GM12891 (cell line): ENCODE measurements at regions not wholly inside any gene's neighbourhood (a gene's known extent, or its start where the extent isn't known, plus 50 kb on each side); places are given as distances from the start of the nearest gene placed in this dataset.
"Not testable (repeated sequence)": the region's sequence is repeated elsewhere in the genome, so short reads cannot be mapped to it uniquely, and the experiment has no call there.

Experiments used
- DNase-seq: peaks from one replicate; pipeline ENCODE4 v3.0.0; 2011; ENCODE audit warnings: low spot score; ENCODE audit not compliant: insufficient read length
- FAIRE-seq: peaks from 2 replicates; lab custom pipeline; 2011; peaks lifted over from hg19 to GRCh38; lab: Jason Lieb, UNC
- PAX5 ChIP-seq: IDR thresholded peaks from 2 replicates; pipeline ENCODE4 v1.6.1; 2011; ENCODE audit warnings: low read length, moderate library complexity, mild to moderate bottlenecking; ENCODE audit not compliant: insufficient read depth, severe bottlenecking
- POLR2A ChIP-seq: IDR thresholded peaks from 2 replicates; pipeline ENCODE4 v1.6.1; 2011; ENCODE audit warnings: low read depth, low read length, control low read depth
- POLR2AphosphoS5 ChIP-seq: IDR thresholded peaks from 2 replicates; pipeline ENCODE4 v1.6.1; 2011; ENCODE audit warnings: low read depth, low read length, control low read depth
- POU2F2 ChIP-seq: IDR thresholded peaks from 2 replicates; pipeline ENCODE4 v1.6.1; 2011; ENCODE audit warnings: low read depth, mild to moderate bottlenecking, control low read depth, low read length, moderate library complexity
- SPI1 ChIP-seq: IDR thresholded peaks from 2 replicates; pipeline ENCODE4 v1.6.1; 2011; ENCODE audit warnings: low read depth, low read length, control low read depth
- TAF1 ChIP-seq: IDR thresholded peaks from 2 replicates; pipeline ENCODE4 v1.6.1; 2011; ENCODE audit warnings: low read depth, low read length, control low read depth

DNA sequence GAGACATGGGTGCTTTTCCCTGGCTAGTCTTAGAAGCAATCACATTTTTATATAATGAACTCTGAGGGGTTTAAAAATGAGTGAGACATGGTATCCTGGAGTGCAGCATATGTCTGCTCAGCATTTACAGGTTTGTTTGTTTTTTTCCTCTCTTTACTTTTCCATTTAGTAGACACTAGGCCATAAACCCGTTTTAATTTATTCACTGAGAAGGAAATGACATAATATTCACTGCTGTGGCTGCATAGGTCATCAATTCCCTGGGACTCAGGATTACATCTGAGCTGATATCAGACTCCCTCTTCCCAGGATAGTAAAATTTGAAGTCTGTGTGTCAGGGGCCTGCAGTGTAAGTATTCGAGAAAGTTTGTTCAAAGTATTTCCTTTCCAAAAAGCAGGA lies 178.9 kb upstream of the SPRY1 start:
- no peak for DNase-seq
- FAIRE-seq: no peak
- TF ChIP-seq POLR2AphosphoS5 (no peak), PAX5 (no peak), POU2F2 (no peak), TAF1 (no peak), POLR2A (no peak), SPI1 (no peak)

DNA sequence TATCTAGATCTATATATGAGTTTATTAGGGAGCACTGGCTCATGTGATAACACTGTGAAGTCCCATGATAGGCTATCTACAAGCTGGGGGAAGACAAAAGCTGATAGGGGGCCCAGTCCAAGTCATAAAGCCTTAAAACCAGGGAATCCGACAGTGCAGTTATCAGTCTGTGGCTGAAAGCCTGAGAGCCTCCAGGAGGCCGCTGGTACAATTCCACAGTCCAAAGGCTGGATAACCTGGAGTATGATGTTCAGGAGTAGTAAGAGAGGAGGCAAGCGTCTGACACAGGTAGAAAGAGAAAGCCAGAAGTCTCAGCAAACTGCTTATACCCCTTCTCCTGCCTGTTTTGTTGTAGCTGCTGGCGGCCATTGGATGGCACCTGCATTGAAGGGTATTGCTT lies 177.6 kb upstream of the SPRY1 start:
- TF ChIP-seq PAX5 (no peak), POLR2AphosphoS5 (no peak), POU2F2 (no peak), POLR2A (no peak), TAF1 (no peak), SPI1 (no peak)
- FAIRE-seq (no peak), DNase-seq (no peak)

DNA sequence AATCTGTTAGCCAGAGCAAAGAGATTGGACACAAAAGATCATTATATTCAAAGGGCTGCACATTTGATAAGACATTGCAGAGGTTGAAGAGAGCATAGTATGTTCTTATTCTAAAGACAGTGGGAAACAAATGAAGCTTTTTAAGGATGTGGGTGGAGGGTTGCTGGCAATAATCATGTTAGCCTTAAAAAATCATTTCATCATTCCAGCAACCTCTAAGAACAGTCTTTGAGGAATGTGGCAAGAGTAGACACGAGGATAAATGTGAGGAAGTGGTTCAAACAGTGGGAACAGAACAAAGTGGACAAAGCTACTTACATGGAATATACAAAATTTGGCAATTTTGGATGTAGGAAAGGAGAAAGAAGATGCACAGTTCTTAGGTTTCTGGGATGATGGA lies 167.3 kb upstream of the SPRY1 start:
- no peak for TF ChIP-seq TAF1
- DNase-seq (no peak), FAIRE-seq (no peak)

DNA sequence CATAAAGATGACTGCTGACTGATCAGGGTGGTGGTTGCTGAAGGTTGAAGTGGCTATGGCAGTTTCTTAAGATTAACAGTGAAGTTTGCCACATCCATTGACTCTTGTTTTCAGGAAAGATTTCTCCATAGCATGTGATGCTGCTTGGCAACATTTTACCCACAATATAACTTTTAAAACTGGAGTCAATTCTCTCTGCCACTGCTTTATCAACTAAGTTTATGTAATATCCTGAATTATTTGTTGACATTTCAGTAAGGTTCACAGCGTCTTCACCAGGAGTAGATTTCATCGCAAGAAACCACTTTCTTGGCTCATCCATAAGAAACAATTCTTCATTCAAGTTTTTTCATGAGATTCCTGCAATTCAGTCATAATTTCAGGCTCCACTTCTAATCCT lies 166.5 kb upstream of the SPRY1 start:
- no peak for FAIRE-seq
- TF ChIP-seq POLR2A (no peak), POLR2AphosphoS5 (no peak), PAX5 (no peak), TAF1 (no peak), SPI1 (no peak), POU2F2 (no peak)
- DNase-seq: no peak

DNA sequence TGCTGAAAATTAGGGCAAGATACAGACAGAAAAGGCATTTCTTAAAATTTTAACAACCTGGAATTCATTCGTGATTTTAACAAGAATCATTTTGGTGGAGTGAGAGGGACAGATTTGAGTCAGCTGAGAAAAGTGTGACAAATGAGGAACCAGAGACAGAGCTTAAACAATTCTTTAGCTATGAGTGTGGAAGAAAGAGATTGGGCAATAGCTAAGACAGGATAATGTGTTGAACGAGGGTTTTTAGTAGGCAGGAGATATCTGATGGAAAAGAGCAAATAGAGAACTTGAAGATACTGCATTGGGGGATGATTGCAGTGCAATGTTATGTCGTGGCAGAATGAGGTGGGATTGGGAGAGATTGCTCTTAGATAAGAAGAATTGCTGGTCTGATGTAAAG lies 164.2 kb upstream of the SPRY1 start:
- DNase-seq (no peak), FAIRE-seq (no peak)
- no peak for TF ChIP-seq PAX5
- no peak for TF ChIP-seq SPI1
- TF ChIP-seq POLR2A: no peak

DNA sequence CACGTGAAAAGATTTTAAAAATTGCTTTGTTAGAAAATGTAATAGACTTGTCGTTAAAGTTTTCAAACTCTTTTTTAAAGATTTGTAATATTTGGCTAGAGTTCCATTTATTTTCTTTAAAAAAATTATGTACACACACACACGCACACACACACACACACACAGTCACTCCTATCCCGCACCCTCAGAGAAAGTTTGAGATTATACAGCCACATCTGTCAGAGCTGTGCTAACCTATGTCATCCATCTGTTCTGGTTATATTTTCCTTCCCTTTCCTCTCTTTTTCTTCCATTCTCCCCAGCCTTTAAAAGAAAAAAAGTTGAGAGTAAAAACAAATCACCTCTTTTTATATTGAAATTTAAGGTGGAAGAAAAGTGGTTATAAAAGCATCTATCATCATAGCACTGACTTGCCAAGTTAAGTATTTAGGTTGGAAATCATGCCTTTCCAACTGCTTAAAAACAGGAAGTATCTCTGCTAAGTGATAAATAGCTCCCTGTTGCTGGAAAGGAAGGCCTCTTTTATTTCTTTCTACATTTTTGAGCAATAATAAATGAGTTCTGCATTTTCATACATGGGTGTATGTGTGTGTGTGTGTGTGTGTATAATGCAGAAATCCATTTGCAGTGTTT lies 163.3 kb upstream of the SPRY1 start:
- FAIRE-seq: no peak
- TF ChIP-seq PAX5 (no peak), POLR2A (no peak), SPI1 (no peak), TAF1 (no peak)
- DNase-seq: no peak

DNA sequence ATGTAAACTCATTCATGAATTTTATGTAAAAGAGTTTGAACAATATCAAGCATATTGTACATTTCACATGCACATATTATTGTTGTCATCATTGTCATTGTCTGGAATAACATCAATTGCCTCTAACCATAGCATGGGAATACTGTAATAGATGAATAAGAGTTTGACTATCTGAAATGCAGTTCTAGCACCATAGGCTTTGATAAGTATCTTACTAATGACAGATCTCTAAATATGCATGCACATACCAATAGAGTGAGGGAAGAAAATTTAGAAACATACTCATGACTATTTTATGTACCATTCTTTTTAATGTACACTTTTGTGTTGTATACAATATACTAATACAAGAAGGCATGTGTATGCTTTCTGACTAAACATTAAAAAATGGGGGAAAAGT lies 161.6 kb upstream of the SPRY1 start:
- no peak for TF ChIP-seq POLR2AphosphoS5
- no peak for TF ChIP-seq TAF1
- FAIRE-seq: no peak
- no peak for DNase-seq

DNA sequence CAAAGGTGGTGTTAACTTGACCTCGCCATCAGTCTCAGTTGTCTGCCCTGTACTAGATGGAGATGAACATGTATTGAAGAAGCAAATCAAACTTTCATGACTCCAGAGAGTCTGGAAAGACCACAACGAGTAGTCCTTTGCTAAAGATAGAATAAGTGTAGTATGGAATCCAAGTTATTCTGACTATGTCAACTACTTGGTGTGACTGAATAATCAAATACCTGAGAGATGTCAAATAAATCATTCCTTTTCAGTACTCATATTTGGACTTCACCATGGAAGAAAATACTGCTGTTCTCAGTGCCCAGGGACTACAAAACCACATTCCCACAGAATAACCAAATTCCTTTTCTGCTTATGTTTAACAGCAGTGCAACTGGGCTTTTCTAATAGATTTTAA lies 161.2 kb upstream of the SPRY1 start:
- DNase-seq (no peak), FAIRE-seq (no peak)
- TF ChIP-seq TAF1: no peak
- TF ChIP-seq POLR2AphosphoS5: no peak
- TF ChIP-seq SPI1: no peak
- no peak for TF ChIP-seq POLR2A
- TF ChIP-seq PAX5: no peak
- TF ChIP-seq POU2F2: no peak

DNA sequence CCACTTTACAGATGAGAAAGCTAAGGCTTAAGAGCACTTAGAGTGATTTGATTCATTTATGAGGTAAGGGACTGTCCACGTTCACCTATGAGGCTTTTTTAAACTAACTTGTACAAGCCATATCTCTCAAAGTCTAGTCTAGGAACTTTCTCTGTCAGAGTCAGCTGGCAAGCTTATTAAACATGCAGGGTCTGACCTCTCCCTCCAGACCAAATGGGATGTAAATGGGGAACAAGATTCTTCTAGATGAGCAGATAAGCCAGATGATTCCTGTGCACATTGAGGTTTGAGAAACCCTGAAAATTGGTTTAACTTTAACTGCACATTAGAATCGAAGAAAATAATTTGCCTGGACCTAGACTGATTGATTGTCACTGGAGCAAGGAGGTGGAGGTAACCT lies 160.0 kb upstream of the SPRY1 start:
- no peak for DNase-seq
- no peak for TF ChIP-seq TAF1
- TF ChIP-seq POLR2A: no peak
- no peak for TF ChIP-seq POU2F2
- TF ChIP-seq POLR2AphosphoS5: no peak
- TF ChIP-seq PAX5: no peak
- TF ChIP-seq SPI1: no peak
- no peak for FAIRE-seq

DNA sequence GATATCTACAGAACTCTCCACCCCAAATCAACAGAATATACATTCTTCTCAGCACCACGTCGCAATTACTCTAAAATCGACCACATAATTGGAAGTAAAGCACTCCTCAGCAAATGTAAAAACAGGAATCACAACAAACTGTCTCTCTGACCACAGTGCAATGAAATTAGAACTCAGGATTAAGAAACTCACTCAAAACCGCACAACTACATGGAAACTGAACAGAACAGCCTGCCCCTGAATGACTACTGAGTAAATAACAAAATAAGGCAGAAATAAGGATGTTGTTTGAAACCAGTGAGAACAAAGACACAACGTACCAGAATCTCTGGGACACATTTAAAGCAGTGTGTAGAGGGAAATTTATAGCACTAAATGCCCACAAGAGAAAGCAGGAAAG lies 156.3 kb upstream of the SPRY1 start:
- not testable (repeated sequence) for FAIRE-seq

DNA sequence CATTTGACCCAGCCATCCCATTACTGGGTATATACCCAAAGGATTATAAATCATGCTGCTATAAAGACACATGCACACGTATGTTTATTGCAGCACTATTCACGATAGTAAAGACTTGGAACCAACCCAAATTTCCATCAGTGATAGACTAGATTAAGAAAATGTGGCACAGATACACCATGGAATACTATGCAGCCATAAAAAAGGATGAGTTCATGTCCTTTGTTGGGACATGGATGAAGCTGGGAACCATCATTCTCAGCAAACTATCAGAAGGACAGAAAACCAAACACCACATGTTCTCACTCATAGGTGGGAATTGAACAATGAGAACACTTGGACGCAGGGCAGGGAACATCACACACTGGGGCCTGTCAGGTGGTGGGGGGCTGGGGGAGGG lies 153.4 kb upstream of the SPRY1 start:
- not testable (repeated sequence) for DNase-seq, FAIRE-seq

More for the DNA sequence above, 156.3 kb upstream of the SPRY1 start:
- not testable (repeated sequence) for DNase-seq

DNA sequence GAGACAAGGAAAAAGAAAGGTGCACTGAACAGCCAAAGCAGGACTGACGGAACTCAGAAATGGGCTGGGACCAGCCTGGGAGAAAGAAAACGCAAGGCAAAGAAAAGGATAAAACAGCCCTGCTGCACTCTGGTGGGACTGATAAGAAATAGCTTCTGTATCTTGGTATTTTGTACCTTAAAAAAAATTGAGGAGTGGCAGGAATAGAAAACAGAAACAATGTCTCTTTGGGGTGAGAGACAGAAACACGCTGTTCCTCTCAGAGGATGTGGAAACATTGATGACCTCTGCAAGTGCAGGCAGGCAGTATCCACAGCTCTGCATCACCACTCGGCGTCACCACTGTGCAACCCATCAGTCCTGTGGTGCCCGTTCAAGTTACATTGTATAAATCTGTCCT lies 152.5 kb upstream of the SPRY1 start:
- no peak for FAIRE-seq

More for the DNA sequence above, 152.5 kb upstream of the SPRY1 start:
- no peak for DNase-seq
- no peak for TF ChIP-seq PAX5
- no peak for TF ChIP-seq POU2F2
- TF ChIP-seq TAF1: no peak
- TF ChIP-seq POLR2AphosphoS5: no peak
- TF ChIP-seq POLR2A: no peak
- no peak for TF ChIP-seq SPI1
